ENCODE measurements at regions not wholly inside any gene's neighbourhood (a gene's known extent, or its start where the extent isn't known, plus 50 kb on each side); places are given as distances from the start of the nearest gene placed in this dataset.

GRCh38 chr16:64375391-64375980, 746.4 kb downstream of the CDH11 start:
- intact Hi-C loops (cut with DNase I) = no loop called here
- Histone ChIP-seq H3K27me3 (no peaks in the 10 kb centered on the region), H3K9me3 (no peaks in the 10 kb centered on the region), H3K36me3 (no peaks in the 10 kb centered on the region), H3K4me3 (replicated peaks in 1 of 3) (no peak overlapping the region), H3K4me1 (peaks cover 0 to under 1% of the 10 kb centered on the region in 2 donors), H3K27ac (no peak overlapping the region)
- 67 to 76% methylated on average over 3 of the region's 3 CpGs for WGBS, 2 donors
- TF ChIP-seq POLR2A (IDR thresholded peaks at IDR 0.05) = no peak
- TF ChIP-seq CTCF (IDR thresholded peaks at IDR 0.05) = no peak
- no peak for DNase-seq

DNA sequence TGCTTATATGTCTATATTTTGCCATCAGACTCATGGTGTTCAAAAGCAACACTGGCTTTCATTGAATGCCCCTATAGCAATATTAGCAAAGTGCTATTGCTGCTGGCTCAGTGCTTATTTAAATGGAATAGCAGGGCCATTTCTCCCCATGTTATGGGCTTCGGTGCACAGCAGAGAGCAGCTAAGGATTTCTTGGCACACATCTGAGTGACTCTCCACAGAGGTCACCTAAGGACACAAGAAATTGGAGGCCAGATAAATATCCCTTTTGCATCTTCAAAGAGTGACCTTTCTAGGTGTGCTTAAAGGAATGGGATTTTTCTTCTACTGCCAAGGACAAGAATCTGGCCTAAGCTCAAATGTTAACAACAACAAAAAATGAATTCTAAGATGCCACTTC, 751.8 kb downstream of the CDH11 start:
- intact Hi-C loops (cut with DNase I) = no loop called here
- no peak overlapping the region for H3K27ac ChIP-seq

GRCh38 chr16:64365448-64365931, 756.4 kb downstream of the CDH11 start:
- no peaks in the 10 kb centered on the region for H3K9me3 ChIP-seq
- no peak for DNase-seq
- no peak overlapping the region for H3K27ac ChIP-seq
- peaks cover 3 to 12% of the 10 kb centered on the region in 2 donors for H3K4me1 ChIP-seq
- no peak overlapping the region for H3K4me3 ChIP-seq (replicated peaks in 1 of 3)
- WGBS, 2 donors = 67 to 84% methylated on average over 2 of the region's 2 CpGs
- no peaks in the 10 kb centered on the region for H3K27me3 ChIP-seq
- no peak for TF ChIP-seq CTCF (IDR thresholded peaks at IDR 0.05)
- no peak for TF ChIP-seq POLR2A (IDR thresholded peaks at IDR 0.05)
- H3K36me3 ChIP-seq = no peaks in the 10 kb centered on the region
- intact Hi-C loops (cut with DNase I) = no loop called here

More for the DNA sequence above, 751.8 kb downstream of the CDH11 start:
- Histone ChIP-seq H3K4me3 (replicated peaks in 1 of 3) (no peak overlapping the region), H3K36me3 (no peaks in the 10 kb centered on the region), H3K9me3 (no peaks in the 10 kb centered on the region), H3K27me3 (no peaks in the 10 kb centered on the region), H3K4me1 (peaks cover 3 to 13% of the 10 kb centered on the region in 2 donors)
- 0 to 11% methylated on average over 1 of the region's 1 CpG for WGBS, 2 donors
- TF ChIP-seq CTCF (IDR thresholded peaks at IDR 0.05) (no peak), POLR2A (IDR thresholded peaks at IDR 0.05) (no peak)
- DNase-seq = peak; percentile 16 to 19

- Histone ChIP-seq H3K36me3 (no peaks in the 10 kb centered on the region), H3K4me1 (peaks cover 3 to 6% of the 10 kb centered on the region in 2 donors), H3K4me3 (replicated peaks in 1 of 3) (no peak overlapping the region), H3K27me3 (no peaks in the 10 kb centered on the region), H3K9me3 (no peaks in the 10 kb centered on the region), H3K27ac (no peak overlapping the region)
- DNase-seq = no peak
- TF ChIP-seq CTCF (IDR thresholded peaks at IDR 0.05) (no peak), POLR2A (IDR thresholded peaks at IDR 0.05) (no peak)
- intact Hi-C loops (cut with DNase I) = no loop called here
Observed at GRCh38 chr16:64364894-64365293, 757.0 kb downstream of the CDH11 start.

DNA sequence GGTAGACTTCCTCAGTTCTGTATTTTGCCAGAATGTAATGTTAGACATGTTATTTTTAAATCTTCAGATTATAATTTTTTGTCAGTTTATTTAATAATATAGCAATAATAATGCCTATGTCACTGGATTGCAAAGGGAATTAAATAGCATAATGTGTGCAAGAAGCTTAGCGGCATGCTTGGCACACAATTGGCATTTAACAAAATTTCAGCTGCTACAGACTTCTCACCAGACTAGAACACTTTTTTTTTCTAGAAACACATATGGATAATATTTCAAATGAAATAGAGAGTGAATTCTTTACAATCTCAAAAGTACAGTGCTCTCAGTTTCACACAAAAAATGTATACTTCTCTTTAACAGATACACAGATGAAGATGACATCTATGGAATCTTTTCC, 757.4 kb downstream of the CDH11 start:
- Histone ChIP-seq H3K9me3 (no peaks in the 10 kb centered on the region), H3K27ac (no peak overlapping the region), H3K4me3 (replicated peaks in 1 of 3) (no peak overlapping the region), H3K36me3 (no peaks in the 10 kb centered on the region), H3K27me3 (no peaks in the 10 kb centered on the region), H3K4me1 (peaks cover 0 to 1% of the 10 kb centered on the region in 2 donors)
- intact Hi-C loops (cut with DNase I) = no loop called here
- TF ChIP-seq CTCF (IDR thresholded peaks at IDR 0.05) (no peak), POLR2A (IDR thresholded peaks at IDR 0.05) (no peak)
- 90 to 95% methylated on average over 1 of the region's 1 CpG for WGBS, 2 donors
- no peak for DNase-seq

All from thyroid gland (tissue), 4 donors.